Activated CD8-positive, alpha-beta memory T cell treated with anti-CD3 and anti-CD28 coated beads, Interleukin-2, amount 10 ng/mL, durations not matched to agents 7 days and 5 days (primary cell): ENCODE measurements at regions not wholly inside any gene's neighbourhood (a gene's known extent, or its start where the extent isn't known, plus 50 kb on each side); places are given as distances from the start of the nearest gene placed in this dataset.
"Not testable (repeated sequence)": the region's sequence is repeated elsewhere in the genome, so short reads cannot be mapped to it uniquely, and the experiment has no call there.

ENCODE experiments used
- ATAC-seq: fragments of 150-1000 bp; cut with Tn5 transposase; one replicate; pipeline ENCODE4 v1.10.0; 2021; ENCODE audit warnings: moderate library complexity
- CTCF ChIA-PET: fragments of 350-600 bp; sonication (Branson Sonifier 250); formaldehyde crosslinking; loops from one replicate; lab custom pipeline; 2021; ENCODE audit warnings: antibody characterized with exemption; lab: Charles Lee
- DNase-seq: peaks from one replicate; pipeline ENCODE4 v3.0.0-alpha.2; 2020
- H3K27ac Mint-ChIP-seq: one replicate; pipeline ENCODE4 v1.8.0; 2021; ENCODE audit warnings: mild to moderate bottlenecking, mixed read lengths
- H3K27me3 Mint-ChIP-seq: one replicate; pipeline ENCODE4 v1.8.0; 2021; ENCODE audit warnings: mixed read lengths
- H3K36me3 Mint-ChIP-seq: one replicate; pipeline ENCODE4 v1.8.0; 2021; ENCODE audit warnings: mild to moderate bottlenecking, mixed read lengths
- H3K4me1 Mint-ChIP-seq: one replicate; pipeline ENCODE4 v1.8.0; 2021; ENCODE audit warnings: mixed read lengths
- H3K4me3 Mint-ChIP-seq: one replicate; pipeline ENCODE4 v1.8.0; 2021; ENCODE audit warnings: mild to moderate bottlenecking, moderate library complexity, mixed read lengths
- H3K9me3 Mint-ChIP-seq: one replicate; pipeline ENCODE4 v1.8.0; 2022; ENCODE audit warnings: low read depth, mixed read lengths

DNA sequence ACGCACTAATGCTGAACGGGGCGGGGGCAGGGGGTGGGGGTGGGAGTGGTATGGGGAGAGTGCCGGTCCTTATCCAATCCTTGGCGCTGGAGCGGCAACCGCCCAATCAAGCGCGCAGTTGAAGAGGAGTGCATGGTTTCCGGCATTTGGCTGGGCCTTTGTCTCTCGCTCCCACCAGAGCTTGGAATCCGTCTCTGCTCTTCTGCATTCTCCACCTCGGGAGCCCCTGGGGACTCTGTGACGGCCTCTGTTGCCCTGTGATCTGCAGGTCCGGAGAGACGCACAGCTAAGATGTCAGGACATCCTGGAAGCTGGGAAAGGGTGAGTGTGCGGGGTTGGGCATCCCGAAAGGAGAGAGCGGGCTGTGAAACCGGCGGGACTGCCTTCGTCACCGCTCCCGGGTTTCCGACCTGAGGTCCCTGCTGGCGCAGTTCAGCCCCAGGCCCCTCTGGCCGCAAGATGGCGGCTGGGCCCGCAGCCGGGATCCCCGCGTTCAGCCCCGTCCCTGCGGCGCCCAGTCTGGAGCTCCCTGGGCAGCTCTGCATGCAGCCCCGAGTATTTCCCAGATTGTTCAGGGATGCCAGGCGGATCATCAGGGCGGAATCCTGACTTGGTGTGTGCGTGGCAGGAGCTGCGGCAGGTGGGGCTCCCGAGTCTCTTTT lies 53.6 kb upstream of the ZNF254 start:
- Mint-ChIP-seq H3K27me3 (no peaks in the 10 kb centered on the region), H3K27ac (peak overlapping the region; percentile 99), H3K4me1 (peaks cover 24% of the 10 kb centered on the region), H3K9me3 (peaks cover 6% of the 10 kb centered on the region), H3K4me3 (peak overlapping the region; percentile 99), H3K36me3 (peaks cover 33% of the 10 kb centered on the region)
- peak; percentile 91 for DNase-seq
- CTCF ChIA-PET = interaction anchor here (2.1 kb wide), 1 partner anchor 53 kb away, joined by 6 read pairs; the partner anchor contains the start of gene ZNF254
- ATAC-seq = peak; percentile 99

DNA sequence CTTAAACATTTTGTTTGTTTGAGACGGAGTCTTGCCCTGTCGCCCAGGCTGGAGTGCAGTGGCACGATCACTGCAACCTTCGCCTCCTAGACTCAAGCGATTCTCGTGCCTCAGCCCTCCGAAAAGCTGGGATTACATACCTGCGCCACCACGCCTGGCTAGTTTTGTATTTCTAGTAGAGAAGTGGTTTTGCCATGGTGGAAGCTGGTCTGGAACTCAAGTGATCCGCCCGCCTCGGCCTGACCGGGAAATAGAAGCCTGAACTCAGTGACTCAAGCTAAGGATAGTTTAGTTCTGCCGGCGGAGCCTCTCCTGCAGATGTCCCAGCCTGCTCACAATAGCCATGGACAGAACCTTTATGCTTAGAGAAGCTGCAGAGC lies 53.0 kb upstream of the ZNF254 start:
- Mint-ChIP-seq H3K9me3 (peaks cover 8% of the 10 kb centered on the region), H3K27ac (peak overlapping the region; percentile 99), H3K27me3 (no peaks in the 10 kb centered on the region), H3K4me3 (peak overlapping the region; percentile 99), H3K4me1 (peaks cover 24% of the 10 kb centered on the region), H3K36me3 (peaks cover 39% of the 10 kb centered on the region)
- CTCF ChIA-PET = interaction anchor here (2.1 kb wide), 1 partner anchor 53 kb away, joined by 6 read pairs; the partner anchor contains the start of gene ZNF254
- DNase-seq = peak; percentile 56
- ATAC-seq = peak; percentile 21

- H3K27me3 Mint-ChIP-seq, H3K4me3 Mint-ChIP-seq, ATAC-seq, CTCF ChIA-PET, H3K27ac Mint-ChIP-seq, DNase-seq: not testable (repeated sequence)
- peaks cover 11% of the 10 kb centered on the region for H3K9me3 Mint-ChIP-seq
- peaks cover 24% of the 10 kb centered on the region for H3K4me1 Mint-ChIP-seq
- peaks cover 51% of the 10 kb centered on the region for H3K36me3 Mint-ChIP-seq
Observed at GRCh38 chr19:24035261-24035880, 51.6 kb upstream of the ZNF254 start.
